Parathyroid adenoma (tissue), 2 donors: ENCODE measurements at regions not wholly inside any gene's neighbourhood (a gene's known extent, or its start where the extent isn't known, plus 50 kb on each side); places are given as distances from the start of the nearest gene placed in this dataset.

Experiments
- H2AFZ ChIP-seq: fragments of 300-600 bp; sonication (generic); one replicate; pipeline ENCODE4 v1.7.0; 2017; ENCODE audit warnings: antibody characterized with exemption, mild to moderate bottlenecking
- H3K27ac ChIP-seq: fragments of 300-600 bp; sonication (generic); one replicate; pipeline ENCODE4 v1.7.0; 2017
- H3K27me3 ChIP-seq: fragments of 300-600 bp; sonication (generic); one replicate; pipeline ENCODE4 v1.7.0; 2017; ENCODE audit warnings: low read length; ENCODE audit not compliant: control insufficient read depth, insufficient read depth
- H3K36me3 ChIP-seq: fragments of 300-600 bp; sonication (generic); one replicate; pipeline ENCODE4 v1.7.0; 2017; ENCODE audit warnings: low read length; ENCODE audit not compliant: control insufficient read depth, insufficient read depth
- H3K4me1 ChIP-seq: fragments of 300-600 bp; sonication (generic); one replicate; pipeline ENCODE4 v1.7.0; 2017; ENCODE audit warnings: control low read depth
- H3K4me2 ChIP-seq: fragments of 300-600 bp; sonication (generic); one replicate; pipeline ENCODE4 v1.7.0; 2017; ENCODE audit warnings: low read length
- H3K4me3 ChIP-seq: fragments of 300-600 bp; sonication (generic); one replicate; pipeline ENCODE4 v1.7.0; 2017; ENCODE audit warnings: low read depth, low read length
- H3K79me2 ChIP-seq: fragments of 300-600 bp; sonication (generic); one replicate; pipeline ENCODE4 v1.7.0; 2017; ENCODE audit warnings: control low read depth
- H3K9ac ChIP-seq: fragments of 300-600 bp; sonication (generic); one replicate; pipeline ENCODE4 v1.7.0; 2017; ENCODE audit warnings: mild to moderate bottlenecking
- H3K9me3 ChIP-seq: fragments of 300-600 bp; sonication (generic); one replicate; pipeline ENCODE4 v1.7.0; 2017; ENCODE audit warnings: low read length; ENCODE audit not compliant: control insufficient read depth
- TF ChIP-seq, protein P1 (sequence below): fragments of 300-600 bp; sonication (generic); IDR thresholded peaks from one replicate; pipeline ENCODE4 v1.7.0; 2017; ENCODE audit warnings: antibody characterized with exemption, mild to moderate bottlenecking
- donor health status: primary hyperparathyroidism.

DNA sequence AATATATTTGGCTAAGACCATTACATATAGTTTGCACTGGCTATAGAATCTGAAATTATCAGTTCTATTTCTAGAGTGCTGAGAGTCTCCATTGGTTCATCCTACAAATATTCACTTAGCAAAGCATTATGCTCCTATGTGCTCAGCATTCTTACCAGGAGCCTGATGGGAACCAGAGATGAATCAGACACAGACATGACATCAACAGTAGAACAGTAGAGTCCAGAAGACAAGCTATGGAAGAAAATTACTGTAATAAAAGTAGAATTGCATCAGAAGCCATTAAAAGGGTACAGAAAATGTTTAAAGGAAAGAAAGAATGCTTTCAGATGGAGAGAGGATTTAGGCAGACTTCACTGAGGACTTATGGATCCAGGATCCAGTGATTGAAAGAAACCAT lies 271.7 kb upstream of the SNX7 start:
- Histone ChIP-seq H3K9ac (no peak overlapping the region), H3K4me2 (no peak overlapping the region), H3K9me3 (no peaks in the 10 kb centered on the region), H3K36me3 (no peaks in the 10 kb centered on the region), H3K4me3 (no peak overlapping the region), H3K79me2 (no peaks in the 10 kb centered on the region), H3K4me1 (no peaks in the 10 kb centered on the region), H2AFZ (no peak overlapping the region), H3K27ac (no peak overlapping the region), H3K27me3 (no peaks in the 10 kb centered on the region)
- TF ChIP-seq, protein P1, sequence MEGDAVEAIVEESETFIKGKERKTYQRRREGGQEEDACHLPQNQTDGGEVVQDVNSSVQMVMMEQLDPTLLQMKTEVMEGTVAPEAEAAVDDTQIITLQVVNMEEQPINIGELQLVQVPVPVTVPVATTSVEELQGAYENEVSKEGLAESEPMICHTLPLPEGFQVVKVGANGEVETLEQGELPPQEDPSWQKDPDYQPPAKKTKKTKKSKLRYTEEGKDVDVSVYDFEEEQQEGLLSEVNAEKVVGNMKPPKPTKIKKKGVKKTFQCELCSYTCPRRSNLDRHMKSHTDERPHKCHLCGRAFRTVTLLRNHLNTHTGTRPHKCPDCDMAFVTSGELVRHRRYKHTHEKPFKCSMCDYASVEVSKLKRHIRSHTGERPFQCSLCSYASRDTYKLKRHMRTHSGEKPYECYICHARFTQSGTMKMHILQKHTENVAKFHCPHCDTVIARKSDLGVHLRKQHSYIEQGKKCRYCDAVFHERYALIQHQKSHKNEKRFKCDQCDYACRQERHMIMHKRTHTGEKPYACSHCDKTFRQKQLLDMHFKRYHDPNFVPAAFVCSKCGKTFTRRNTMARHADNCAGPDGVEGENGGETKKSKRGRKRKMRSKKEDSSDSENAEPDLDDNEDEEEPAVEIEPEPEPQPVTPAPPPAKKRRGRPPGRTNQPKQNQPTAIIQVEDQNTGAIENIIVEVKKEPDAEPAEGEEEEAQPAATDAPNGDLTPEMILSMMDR = no peak

DNA sequence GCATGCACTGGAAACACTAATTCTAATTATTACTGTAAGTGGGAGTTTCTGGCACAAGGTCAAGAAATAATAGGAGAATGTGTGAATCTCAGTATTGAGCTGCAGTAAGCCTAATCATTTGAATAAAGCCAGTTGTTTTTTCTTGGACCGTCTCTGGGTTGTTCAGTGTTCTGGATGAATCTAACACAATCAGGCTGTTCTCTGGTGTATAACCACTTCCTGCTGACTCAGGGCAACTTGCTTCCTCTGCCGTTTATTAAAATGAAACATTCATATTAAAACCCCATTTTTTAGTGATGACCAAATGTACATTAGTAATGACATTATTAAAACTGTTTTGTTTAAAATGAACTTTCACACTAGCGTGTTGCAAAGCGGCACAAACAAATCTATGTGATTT lies 273.1 kb upstream of the SNX7 start:
- Histone ChIP-seq H3K27me3 (no peaks in the 10 kb centered on the region), H3K4me3 (no peak overlapping the region)
- TF ChIP-seq, protein P1 = no peak

DNA sequence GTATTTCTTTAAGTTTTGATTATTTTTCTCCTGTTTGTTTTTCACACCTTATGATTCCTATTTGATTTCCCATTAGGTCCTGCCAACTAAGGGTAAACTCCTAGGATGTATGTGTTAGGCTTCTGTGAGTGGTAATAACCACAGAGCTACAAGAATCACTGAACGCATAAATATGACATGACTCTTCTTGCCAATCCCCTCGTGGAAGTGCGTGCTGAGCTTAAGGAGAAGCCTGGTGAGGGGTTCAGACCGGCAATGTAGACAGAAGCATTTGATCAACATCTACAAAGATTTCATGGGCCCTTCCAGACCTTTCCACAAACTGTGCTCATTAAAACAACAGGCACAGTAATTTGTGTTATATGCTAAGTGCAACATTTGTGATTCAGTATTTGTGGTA lies 273.8 kb upstream of the SNX7 start:
- Histone ChIP-seq H2AFZ (no peak overlapping the region), H3K9me3 (no peaks in the 10 kb centered on the region), H3K9ac (no peak overlapping the region), H3K4me2 (no peak overlapping the region), H3K27ac (no peak overlapping the region), H3K79me2 (no peaks in the 10 kb centered on the region), H3K27me3 (no peaks in the 10 kb centered on the region), H3K4me1 (no peaks in the 10 kb centered on the region), H3K4me3 (no peak overlapping the region), H3K36me3 (no peaks in the 10 kb centered on the region)
- TF ChIP-seq, protein P1 = no peak

More for the DNA sequence above, 273.1 kb upstream of the SNX7 start:
- no peaks in the 10 kb centered on the region for H3K4me1 ChIP-seq
- H2AFZ ChIP-seq = no peak overlapping the region
- H3K4me2 ChIP-seq = no peak overlapping the region
- no peak overlapping the region for H3K27ac ChIP-seq
- H3K36me3 ChIP-seq = no peaks in the 10 kb centered on the region
- no peaks in the 10 kb centered on the region for H3K79me2 ChIP-seq
- H3K9me3 ChIP-seq = no peaks in the 10 kb centered on the region
- H3K9ac ChIP-seq = no peak overlapping the region

DNA sequence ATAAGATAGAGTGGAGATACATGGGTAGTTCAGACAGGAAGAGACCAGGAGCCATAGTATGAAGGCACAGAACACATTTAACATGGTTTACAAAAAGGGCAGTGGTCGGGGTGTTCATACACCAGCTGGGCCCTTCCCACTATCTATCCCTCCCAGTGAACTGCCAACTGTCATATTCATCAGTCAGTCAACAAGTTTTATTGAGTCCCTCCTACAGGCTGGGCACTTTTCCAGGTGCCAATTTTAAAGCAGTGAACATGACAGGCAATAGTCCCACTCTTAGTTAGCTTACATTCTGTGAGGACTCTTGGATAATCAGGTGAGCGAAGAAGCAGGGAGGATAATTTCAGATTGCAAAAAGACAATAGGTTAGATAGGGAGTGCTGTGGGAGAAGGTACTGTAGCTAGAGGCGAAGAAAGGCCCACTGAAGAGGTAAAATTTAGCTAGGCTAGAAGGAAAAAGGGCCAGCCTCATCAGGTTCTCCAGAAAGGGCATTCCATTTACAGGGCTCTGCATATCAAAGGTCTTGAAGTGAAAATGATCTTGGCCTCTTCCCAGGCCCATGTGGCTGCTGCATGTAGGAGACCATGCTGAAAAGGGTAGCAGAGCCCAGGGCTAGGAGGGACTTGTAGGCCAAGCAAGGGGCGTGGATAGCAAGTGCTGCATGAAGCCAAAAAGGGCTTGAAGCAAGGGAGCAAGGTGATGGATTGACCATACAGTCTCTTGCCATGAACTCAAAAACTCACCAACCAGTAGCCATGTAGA lies 274.7 kb upstream of the SNX7 start:
- Histone ChIP-seq H3K4me3 (no peak overlapping the region), H3K4me2 (no peak overlapping the region), H3K9me3 (no peaks in the 10 kb centered on the region), H3K36me3 (no peaks in the 10 kb centered on the region), H2AFZ (no peak overlapping the region), H3K79me2 (no peaks in the 10 kb centered on the region), H3K27ac (no peak overlapping the region), H3K9ac (no peak overlapping the region), H3K4me1 (no peaks in the 10 kb centered on the region), H3K27me3 (no peaks in the 10 kb centered on the region)
- TF ChIP-seq, protein P1 = no peak

DNA sequence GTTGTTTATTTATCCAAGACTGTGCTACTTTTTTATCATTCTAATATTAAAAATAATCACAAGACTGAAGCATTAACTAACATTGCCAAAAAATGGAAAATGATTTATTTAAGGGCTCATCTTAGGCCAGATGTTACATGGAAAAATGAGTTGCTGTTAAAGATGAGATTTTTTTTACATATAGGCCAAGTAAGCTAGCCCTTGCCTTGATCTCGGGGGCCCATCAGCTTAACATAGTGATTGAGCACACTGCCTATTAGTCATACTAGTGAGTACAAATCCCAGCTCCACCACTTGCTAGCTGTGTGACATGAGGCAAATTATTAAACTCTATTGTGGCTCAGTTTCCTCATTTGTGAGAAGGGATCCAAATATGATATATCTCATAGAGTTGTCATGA lies 275.9 kb upstream of the SNX7 start:
- H3K36me3 ChIP-seq = no peaks in the 10 kb centered on the region
- H3K9ac ChIP-seq = no peak overlapping the region
- H3K27me3 ChIP-seq = no peaks in the 10 kb centered on the region
- no peaks in the 10 kb centered on the region for H3K9me3 ChIP-seq
- no peak overlapping the region for H3K4me2 ChIP-seq
- no peak overlapping the region for H3K27ac ChIP-seq
- no peak overlapping the region for H3K4me3 ChIP-seq
- no peaks in the 10 kb centered on the region for H3K79me2 ChIP-seq
- no peaks in the 10 kb centered on the region for H3K4me1 ChIP-seq
- TF ChIP-seq, protein P1 = no peak
- no peak overlapping the region for H2AFZ ChIP-seq
